SK-N-SH (cell line): ENCODE measurements at regions not wholly inside any gene's neighbourhood (a gene's known extent, or its start where the extent isn't known, plus 50 kb on each side); places are given as distances from the start of the nearest gene placed in this dataset.

Experiments
- CTCF ChIA-PET: fragments of 300-600, 350-600 bp; formaldehyde crosslinking; extraction: SDS; loops from one replicate; lab custom pipeline; 2021; lab: Yijun Ruan, JAX
- POLR2A ChIA-PET: fragments of 350-600 bp; sonication (Branson Sonifier 250); formaldehyde crosslinking; extraction: SDS; loops from one replicate; lab custom pipeline; 2020; ENCODE audit warnings: antibody characterized with exemption, inconsistent platforms; lab: Yijun Ruan, JAX
- DNase-seq: peaks from one replicate; pipeline ENCODE4 v3.0.0; 2012
- H2AFZ ChIP-seq: fragments of 200-600 bp; sonication (generic); 2 replicates; pipeline ENCODE4 v1.8.1; 2016; ENCODE audit warnings: antibody characterized with exemption, mild to moderate bottlenecking, low read depth
- H3F3A ChIP-seq: fragments of 200-600 bp; sonication (generic); replicated peaks from 2 replicates; pipeline ENCODE3; 2016; ENCODE audit warnings: antibody characterized with exemption, mild to moderate bottlenecking; ENCODE audit not compliant: insufficient read depth
- H3K27ac ChIP-seq, 2 experiments: fragments of 200-500 bp in 1 of 2; fragments of 200-600 bp in 1 of 2; sonication (Bioruptor generic) in 1 of 2; sonication (generic), shearing (Covaris generic) in 1 of 2; 2 replicates each; pipeline versions ENCODE4 v1.5.1 to v1.6.1; 2014 to 2016; ENCODE audit warnings: low read depth in 2 of 2, inconsistent platforms in 1 of 2, low read length in 1 of 2, mild to moderate bottlenecking in 1 of 2, mixed read lengths in 1 of 2
- H3K27me3 ChIP-seq: fragments of 200-600 bp; sonication (generic), shearing (Covaris generic); 2 replicates; pipeline ENCODE4 v1.6.1; 2016; ENCODE audit warnings: mixed run types; ENCODE audit not compliant: insufficient read depth
- H3K36me3 ChIP-seq, 2 experiments: fragments of 200-500 bp in 1 of 2; fragments of 200-600 bp in 1 of 2; sonication (Bioruptor generic) in 1 of 2; sonication (generic) in 1 of 2; replicated peaks in 1 of 2; 2 replicates each; pipeline versions ENCODE3 to v1.5.1; 2014 to 2016; ENCODE audit warnings: low read length in 1 of 2, mild to moderate bottlenecking in 1 of 2; ENCODE audit not compliant: insufficient read depth in 2 of 2, control insufficient read depth in 1 of 2
- H3K4me1 ChIP-seq, 2 experiments: fragments of 200-500 bp in 1 of 2; fragments of 200-600 bp in 1 of 2; sonication (Bioruptor generic) in 1 of 2; sonication (generic), shearing (Covaris generic) in 1 of 2; 2 replicates each; pipeline versions ENCODE4 v1.5.1 to v1.6.1; 2014 to 2016; ENCODE audit warnings: low read depth in 1 of 2, low read length in 1 of 2, mixed run types in 1 of 2; ENCODE audit not compliant: insufficient read depth in 2 of 2, control insufficient read depth in 1 of 2
- H3K4me2 ChIP-seq: fragments of 200-600 bp; sonication (generic), shearing (Covaris generic); 2 replicates; pipeline ENCODE4 v1.6.1; 2017; ENCODE audit warnings: mixed run types
- H3K4me3 ChIP-seq, 2 experiments: fragments of 200-500 bp in 1 of 2; fragments of 200-600 bp in 1 of 2; sonication (Bioruptor generic) in 1 of 2; sonication (generic), shearing (Covaris generic) in 1 of 2; 2 replicates each; pipeline versions ENCODE4 v1.5.1 to v1.8.1; 2014 to 2016; ENCODE audit warnings: low read depth in 2 of 2, inconsistent platforms in 1 of 2, low read length in 1 of 2, mild to moderate bottlenecking in 1 of 2, mixed read lengths in 1 of 2, moderate library complexity in 1 of 2
- H3K79me2 ChIP-seq: fragments of 200-600 bp; sonication (generic); 2 replicates; pipeline ENCODE4 v1.8.1; 2017; ENCODE audit warnings: mild to moderate bottlenecking; ENCODE audit not compliant: insufficient read depth
- H3K9ac ChIP-seq: fragments of 200-600 bp; sonication (generic); 2 replicates; pipeline ENCODE4 v1.6.1; 2017; ENCODE audit warnings: mixed run types
- H3K9me2 ChIP-seq: fragments of 200-600 bp; sonication (generic); 2 replicates; pipeline ENCODE4 v1.6.1; 2017; ENCODE audit warnings: mixed run types
- H3K9me3 ChIP-seq: fragments of 200-600 bp; sonication (generic); 2 replicates; pipeline ENCODE4 v1.6.1; 2017; ENCODE audit warnings: mixed run types, mild to moderate bottlenecking, moderate library complexity
- H4K20me1 ChIP-seq: fragments of 200-600 bp; sonication (generic); 2 replicates; pipeline ENCODE4 v1.6.1; 2017; ENCODE audit warnings: mild to moderate bottlenecking, mixed run types; ENCODE audit not compliant: insufficient read depth
- CHD2 ChIP-seq: fragments of 150-350 bp; IDR thresholded peaks from 2 replicates; pipeline ENCODE4 v1.6.1; 2018; ENCODE audit warnings: low read length; ENCODE audit not compliant: partially characterized antibody
- EP300 ChIP-seq, 2 experiments: IDR thresholded peaks; 2 replicates each; pipeline versions ENCODE4 v1.4.0 to v1.6.1; 2012; ENCODE audit warnings: borderline replicate concordance in 1 of 2, low read depth in 1 of 2, low read length in 1 of 2
- GABPA ChIP-seq: IDR thresholded peaks from 2 replicates; pipeline ENCODE4 v1.4.0; 2012; ENCODE audit warnings: low read depth, mild to moderate bottlenecking
- GATA2 ChIP-seq: sonication (generic); formaldehyde crosslinking; IDR thresholded peaks from 2 replicates; pipeline ENCODE4 v1.5.0; 2020; ENCODE audit warnings: mild to moderate bottlenecking, missing genetic modification reagents
- MXI1 ChIP-seq: IDR thresholded peaks from 2 replicates; pipeline ENCODE4 v1.6.1; 2012; ENCODE audit warnings: mild to moderate bottlenecking, low read depth, low read length, improper control_type of control experiment
- RAD21 ChIP-seq: IDR thresholded peaks from 2 replicates; pipeline ENCODE4 v1.6.1; 2012; ENCODE audit warnings: mild to moderate bottlenecking, low read length
- RCOR1 ChIP-seq: fragments of 150-350 bp; IDR thresholded peaks from 2 replicates; pipeline ENCODE4 v1.6.1; 2017; ENCODE audit warnings: antibody characterized with exemption, low read length
- TCF12 ChIP-seq: IDR thresholded peaks from 2 replicates; pipeline ENCODE4 v1.4.0; 2012
- WGBS: methylation state at CpG from one replicate; pipeline ENCODE4 v1.1.6; 2017; ENCODE audit warnings: low lambda C conversion rate; 5-methylcytosine and 5-hydroxymethylcytosine counted together
- TF ChIP-seq, protein P1 (sequence below): IDR thresholded peaks from 2 replicates; pipeline ENCODE4 v1.4.0; 2012; ENCODE audit warnings: low read depth, borderline replicate concordance
- TF ChIP-seq, protein P2 (sequence below): IDR thresholded peaks from 2 replicates; pipeline ENCODE4 v1.4.0; 2012; ENCODE audit warnings: low read depth, borderline replicate concordance
- TF ChIP-seq, protein P3 (sequence below): fragments of 200-600 bp; sonication (generic); IDR thresholded peaks from 2 replicates; pipeline ENCODE4 v1.6.1; 2017; ENCODE audit warnings: antibody characterized with exemption, mild to moderate bottlenecking, moderate library complexity

DNA sequence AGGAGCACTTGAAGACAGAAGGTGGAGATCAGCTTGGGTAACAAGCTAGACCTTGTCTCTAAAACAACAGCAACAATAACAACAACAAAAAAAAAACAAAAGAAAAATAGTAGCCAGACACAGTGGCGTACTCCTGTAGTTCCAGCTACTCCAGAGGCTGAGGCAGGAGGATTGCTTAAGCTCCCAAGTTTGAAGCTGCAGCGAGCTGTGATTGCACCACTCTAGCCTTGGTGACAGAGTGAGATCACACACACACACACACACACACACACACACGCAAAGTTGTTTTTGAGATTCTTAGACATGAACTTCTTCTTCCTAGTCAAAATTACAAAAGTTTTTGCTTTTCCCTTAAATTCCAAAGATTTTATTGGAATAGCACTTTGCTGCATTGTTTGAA lies 93.0 kb upstream of the IGSF10 start:
- no peaks in the 10 kb centered on the region for H3K36me3 ChIP-seq
- no peak for TF ChIP-seq GABPA
- H3K9ac ChIP-seq, result no peak overlapping the region
- no peaks in the 10 kb centered on the region for H3K27me3 ChIP-seq
- H3K4me2 ChIP-seq, result no peak overlapping the region
- no peaks in the 10 kb centered on the region for H3K9me2 ChIP-seq
- 65% methylated on average over 3 of the region's 3 CpGs for WGBS
- no peaks in the 10 kb centered on the region for H4K20me1 ChIP-seq
- H3K79me2 ChIP-seq, result no peaks in the 10 kb centered on the region
- no peak overlapping the region for H3K4me3 ChIP-seq
- POLR2A ChIA-PET, result no interaction called here
- no peak for DNase-seq
- H3K9me3 ChIP-seq, result no peaks in the 10 kb centered on the region
- CTCF ChIA-PET, result no interaction called here
- H3F3A ChIP-seq, result no peaks in the 10 kb centered on the region
- peaks cover 0 to 6% of the 10 kb centered on the region in 2 experiments; a peak in 2 of 4 replicates for H3K4me1 ChIP-seq
- no peak overlapping the region for H2AFZ ChIP-seq
- no peak overlapping the region for H3K27ac ChIP-seq

DNA sequence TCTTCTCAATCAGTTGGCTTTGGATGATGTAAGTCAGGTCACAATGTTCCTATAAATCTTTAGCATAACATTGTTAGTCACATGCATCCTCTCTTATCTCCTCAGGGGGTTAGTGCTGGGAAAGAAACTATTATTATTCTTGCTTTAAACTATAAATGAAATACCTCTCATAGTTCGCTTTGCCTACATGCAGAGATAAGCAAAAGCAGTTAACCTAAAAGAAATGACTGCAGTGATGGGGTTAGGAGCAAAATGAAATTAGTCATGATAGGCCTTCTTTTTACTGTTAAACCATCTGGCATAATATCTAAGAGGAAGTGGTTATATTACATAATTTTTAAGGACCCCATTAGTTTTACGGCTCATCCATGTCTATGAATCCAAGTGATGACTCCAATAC lies 91.7 kb upstream of the IGSF10 start:
- peaks cover 0 to 6% of the 10 kb centered on the region in 2 experiments; a peak in 2 of 4 replicates for H3K4me1 ChIP-seq
- no peak overlapping the region for H3K9ac ChIP-seq
- no peaks in the 10 kb centered on the region for H3K79me2 ChIP-seq
- no peaks in the 10 kb centered on the region for H3K36me3 ChIP-seq
- H3K27ac ChIP-seq, result no peak overlapping the region
- TF ChIP-seq, protein P1, sequence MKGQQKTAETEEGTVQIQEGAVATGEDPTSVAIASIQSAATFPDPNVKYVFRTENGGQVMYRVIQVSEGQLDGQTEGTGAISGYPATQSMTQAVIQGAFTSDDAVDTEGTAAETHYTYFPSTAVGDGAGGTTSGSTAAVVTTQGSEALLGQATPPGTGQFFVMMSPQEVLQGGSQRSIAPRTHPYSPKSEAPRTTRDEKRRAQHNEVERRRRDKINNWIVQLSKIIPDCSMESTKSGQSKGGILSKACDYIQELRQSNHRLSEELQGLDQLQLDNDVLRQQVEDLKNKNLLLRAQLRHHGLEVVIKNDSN, result no peak
- TF ChIP-seq, all 33 proteins: peak for 0
- no peak overlapping the region for H3K4me3 ChIP-seq
- H3K4me2 ChIP-seq, result no peak overlapping the region
- H3K9me2 ChIP-seq, result no peaks in the 10 kb centered on the region
- POLR2A ChIA-PET, result no interaction called here
- CTCF ChIA-PET, result no interaction called here
- H2AFZ ChIP-seq, result no peak overlapping the region
- no peak for DNase-seq
- H4K20me1 ChIP-seq, result no peaks in the 10 kb centered on the region
- no peaks in the 10 kb centered on the region for H3F3A ChIP-seq
- H3K9me3 ChIP-seq, result no peaks in the 10 kb centered on the region
- WGBS, result 72% methylated on average over 2 of the region's 2 CpGs
- no peaks in the 10 kb centered on the region for H3K27me3 ChIP-seq

DNA sequence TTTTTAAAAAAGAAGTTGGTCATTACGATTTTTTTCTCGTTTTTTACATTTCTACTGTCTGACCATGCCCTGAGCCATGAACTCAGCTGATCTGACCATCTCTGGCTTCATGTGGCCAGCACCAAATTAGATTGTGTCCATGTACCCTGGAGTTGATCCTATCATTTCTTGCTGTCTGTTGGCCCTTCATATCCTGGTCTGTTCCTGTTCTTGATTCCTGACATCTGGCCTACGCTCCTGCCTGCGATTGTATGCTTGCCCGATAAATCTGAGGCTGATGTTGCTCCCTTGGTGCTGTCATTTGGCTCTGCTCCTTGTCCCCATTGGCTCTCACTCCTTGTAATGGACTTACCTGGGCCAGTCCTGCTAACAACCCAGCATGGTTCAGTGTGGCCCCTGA lies 89.8 kb upstream of the IGSF10 start:
- Histone ChIP-seq H2AFZ (no peak overlapping the region), H3K4me2 (no peak overlapping the region), H3K4me3 (no peak overlapping the region), H4K20me1 (no peaks in the 10 kb centered on the region), H3K27me3 (no peaks in the 10 kb centered on the region), H3K27ac (peak overlapping the region in 1 of 2 experiments; percentile 66; a peak in 2 of 4 replicates), H3K4me1 (peaks cover 0 to 6% of the 10 kb centered on the region in 2 experiments; a peak in 3 of 4 replicates), H3K9ac (no peak overlapping the region), H3F3A (no peaks in the 10 kb centered on the region), H3K9me3 (no peaks in the 10 kb centered on the region), H3K9me2 (no peaks in the 10 kb centered on the region), H3K36me3 (no peaks in the 10 kb centered on the region), H3K79me2 (no peaks in the 10 kb centered on the region)
- ChIA-PET CTCF (no interaction called here), POLR2A (no interaction called here)
- peak; percentile 41 for DNase-seq
- peak; percentile 48; the same call in 1 of the 2 replicates for TF ChIP-seq RCOR1
- TF ChIP-seq, protein P2, sequence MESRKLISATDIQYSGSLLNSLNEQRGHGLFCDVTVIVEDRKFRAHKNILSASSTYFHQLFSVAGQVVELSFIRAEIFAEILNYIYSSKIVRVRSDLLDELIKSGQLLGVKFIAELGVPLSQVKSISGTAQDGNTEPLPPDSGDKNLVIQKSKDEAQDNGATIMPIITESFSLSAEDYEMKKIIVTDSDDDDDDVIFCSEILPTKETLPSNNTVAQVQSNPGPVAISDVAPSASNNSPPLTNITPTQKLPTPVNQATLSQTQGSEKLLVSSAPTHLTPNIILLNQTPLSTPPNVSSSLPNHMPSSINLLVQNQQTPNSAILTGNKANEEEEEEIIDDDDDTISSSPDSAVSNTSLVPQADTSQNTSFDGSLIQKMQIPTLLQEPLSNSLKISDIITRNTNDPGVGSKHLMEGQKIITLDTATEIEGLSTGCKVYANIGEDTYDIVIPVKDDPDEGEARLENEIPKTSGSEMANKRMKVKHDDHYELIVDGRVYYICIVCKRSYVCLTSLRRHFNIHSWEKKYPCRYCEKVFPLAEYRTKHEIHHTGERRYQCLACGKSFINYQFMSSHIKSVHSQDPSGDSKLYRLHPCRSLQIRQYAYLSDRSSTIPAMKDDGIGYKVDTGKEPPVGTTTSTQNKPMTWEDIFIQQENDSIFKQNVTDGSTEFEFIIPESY, result no peak
- TF ChIP-seq, protein P3, sequence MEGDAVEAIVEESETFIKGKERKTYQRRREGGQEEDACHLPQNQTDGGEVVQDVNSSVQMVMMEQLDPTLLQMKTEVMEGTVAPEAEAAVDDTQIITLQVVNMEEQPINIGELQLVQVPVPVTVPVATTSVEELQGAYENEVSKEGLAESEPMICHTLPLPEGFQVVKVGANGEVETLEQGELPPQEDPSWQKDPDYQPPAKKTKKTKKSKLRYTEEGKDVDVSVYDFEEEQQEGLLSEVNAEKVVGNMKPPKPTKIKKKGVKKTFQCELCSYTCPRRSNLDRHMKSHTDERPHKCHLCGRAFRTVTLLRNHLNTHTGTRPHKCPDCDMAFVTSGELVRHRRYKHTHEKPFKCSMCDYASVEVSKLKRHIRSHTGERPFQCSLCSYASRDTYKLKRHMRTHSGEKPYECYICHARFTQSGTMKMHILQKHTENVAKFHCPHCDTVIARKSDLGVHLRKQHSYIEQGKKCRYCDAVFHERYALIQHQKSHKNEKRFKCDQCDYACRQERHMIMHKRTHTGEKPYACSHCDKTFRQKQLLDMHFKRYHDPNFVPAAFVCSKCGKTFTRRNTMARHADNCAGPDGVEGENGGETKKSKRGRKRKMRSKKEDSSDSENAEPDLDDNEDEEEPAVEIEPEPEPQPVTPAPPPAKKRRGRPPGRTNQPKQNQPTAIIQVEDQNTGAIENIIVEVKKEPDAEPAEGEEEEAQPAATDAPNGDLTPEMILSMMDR, result no peak
- peak; percentile 28; the same call in 1 of the 2 replicates for TF ChIP-seq RAD21
- no peak for TF ChIP-seq TCF12
- peak in 1 of 2 experiments; percentile 72; a peak in 1 of 4 replicates for TF ChIP-seq EP300 (IDR thresholded peaks at IDR 0.05; ENCODE audit: borderline replicate concordance in 1 of 2, low read depth in 1 of 2, low read length in 1 of 2)
- peak; percentile 42; the same call in 1 of the 2 replicates for TF ChIP-seq MXI1
- TF ChIP-seq CHD2, result peak; percentile 36
- TF ChIP-seq GATA2, result peak; percentile 85
- 38% methylated on average over 5 of the region's 5 CpGs for WGBS
